Kidney (tissue), 13 donors: ENCODE measurements at regions not wholly inside any gene's neighbourhood (a gene's known extent, or its start where the extent isn't known, plus 50 kb on each side); places are given as distances from the start of the nearest gene placed in this dataset.

Experiments used
- DNase-seq, 5 donors: peaks; one replicate each; pipeline ENCODE4 v3.0.0-alpha.2; 2013 to 2020
- FAIRE-seq: peaks from 2 replicates; lab custom pipeline; 2012; peaks lifted over from hg19 to GRCh38; lab: Jason Lieb, UNC
- H3K27ac ChIP-seq, 2 donors: one replicate each; pipeline ENCODE4 v1.7.0; 2013; ENCODE audit warnings: low read depth in 2 of 2, low read length in 2 of 2, inconsistent platforms in 1 of 2
- H3K27me3 ChIP-seq: one replicate; pipeline ENCODE4 v1.7.1; 2013; ENCODE audit warnings: low read length, inconsistent platforms; ENCODE audit not compliant: control insufficient read depth, insufficient read depth
- H3K36me3 ChIP-seq, 3 donors: one replicate each; pipeline versions ENCODE4 v1.7.0 to v1.7.1; 2013; ENCODE audit warnings: low read length in 3 of 3, control low read depth in 1 of 3, inconsistent platforms in 1 of 3; ENCODE audit not compliant: insufficient read depth in 3 of 3, control insufficient read depth in 2 of 3
- H3K4me1 ChIP-seq, 3 donors: one replicate each; pipeline versions ENCODE4 v1.7.0 to v1.7.1; 2013; ENCODE audit warnings: low read length in 3 of 3, inconsistent platforms in 1 of 3, low read depth in 1 of 3; ENCODE audit not compliant: control insufficient read depth in 2 of 3, insufficient read depth in 2 of 3
- H3K4me3 ChIP-seq, 3 donors: one replicate each; pipeline versions ENCODE4 v1.7.0 to v1.8.1; 2013; ENCODE audit warnings: low read length in 3 of 3, control low read depth in 1 of 3, inconsistent platforms in 1 of 3
- H3K9ac ChIP-seq, 3 donors: one replicate each; pipeline versions ENCODE4 v1.7.0 to v1.7.1; 2013; ENCODE audit warnings: low read length in 3 of 3, control low read depth in 1 of 3, inconsistent platforms in 1 of 3
- H3K9me3 ChIP-seq, 3 donors: one replicate each; pipeline versions ENCODE4 v1.7.0 to v1.7.1; 2013; ENCODE audit warnings: low read length in 3 of 3, control low read depth in 1 of 3, inconsistent platforms in 1 of 3; ENCODE audit not compliant: control insufficient read depth in 2 of 3, insufficient read depth in 1 of 3
- CTCF ChIP-seq: IDR thresholded peaks from 3 replicates; pipeline ENCODE4 v1.5.1; 2012; ENCODE audit warnings: mild to moderate bottlenecking, moderate library complexity, borderline replicate concordance; ENCODE audit not compliant: insufficient read depth; ENCODE audit errors: extremely low read depth
- intact Hi-C: fragments of 100-400 bp; cut with DNase I; formaldehyde crosslinking; loops from one replicate; pipeline ENCODE4 v1.11.1; 2022
- donor health status: control.
- donor health status: control.
- donor health status: control.
- donor health status: control.
- donor health status: control.
- donor health status: DM: yes; HTN: yes; CAD: no.
- donor health status: Normal renal cell carcinoma (clear cell type).

GRCh38 chr2:217124050-217124449 lies 264.2 kb upstream of the TNP1 start:
- Histone ChIP-seq H3K27me3 (no peaks in the 10 kb centered on the region), H3K4me1 (no peaks in the 10 kb centered on the region), H3K4me3 (no peak overlapping the region), H3K9me3 (no peaks in the 10 kb centered on the region), H3K27ac (no peak overlapping the region), H3K36me3 (no peaks in the 10 kb centered on the region), H3K9ac (no peak overlapping the region)
- intact Hi-C loops = no loop called here
- no peak for DNase-seq
- FAIRE-seq = no peak
- TF ChIP-seq CTCF = no peak

- intact Hi-C loops = no loop called here
- Histone ChIP-seq H3K27me3 (no peaks in the 10 kb centered on the region), H3K27ac (no peak overlapping the region), H3K4me1 (no peaks in the 10 kb centered on the region), H3K36me3 (no peaks in the 10 kb centered on the region), H3K4me3 (no peak overlapping the region), H3K9ac (no peak overlapping the region), H3K9me3 (no peaks in the 10 kb centered on the region)
- no peak for TF ChIP-seq CTCF
- no peak for FAIRE-seq
- DNase-seq = no peak
Measured at GRCh38 chr2:217121565-217121964, 261.7 kb upstream of the TNP1 start.

- no peak for TF ChIP-seq CTCF
- no peak overlapping the region for H3K4me3 ChIP-seq
Measured at GRCh38 chr2:217120429-217120828, 260.6 kb upstream of the TNP1 start.

GRCh38 chr2:217118559-217119284 lies 258.9 kb upstream of the TNP1 start:
- Histone ChIP-seq H3K9ac (no peak overlapping the region), H3K36me3 (no peaks in the 10 kb centered on the region), H3K4me3 (no peak overlapping the region), H3K27ac (no peak overlapping the region), H3K27me3 (no peaks in the 10 kb centered on the region), H3K4me1 (no peaks in the 10 kb centered on the region), H3K9me3 (no peaks in the 10 kb centered on the region)
- no peak for DNase-seq
- FAIRE-seq = no peak
- TF ChIP-seq CTCF = no peak
- intact Hi-C loops = no loop called here

More at GRCh38 chr2:217120429-217120828, 260.6 kb upstream of the TNP1 start:
- Histone ChIP-seq H3K9me3 (no peaks in the 10 kb centered on the region), H3K9ac (no peak overlapping the region), H3K36me3 (no peaks in the 10 kb centered on the region), H3K27ac (no peak overlapping the region), H3K4me1 (no peaks in the 10 kb centered on the region), H3K27me3 (no peaks in the 10 kb centered on the region)
- DNase-seq (no peak), FAIRE-seq (no peak)
- intact Hi-C loops = no loop called here
